MM.1S (cell line): ENCODE measurements at regions not wholly inside any gene's neighbourhood (a gene's known extent, or its start where the extent isn't known, plus 50 kb on each side); places are given as distances from the start of the nearest gene placed in this dataset.

Experiments used
- DNase-seq: peaks from one replicate; pipeline ENCODE4 v3.0.0-alpha.2; 2015
- H2AFZ ChIP-seq: fragments of 300-600 bp; sonication (generic); 2 replicates; pipeline ENCODE4 v1.6.0; 2016; ENCODE audit warnings: antibody characterized with exemption, low read length
- H3F3A ChIP-seq: fragments of 300-600 bp; sonication (generic); 2 replicates; pipeline ENCODE4 v1.6.1; 2016; ENCODE audit warnings: mild to moderate bottlenecking, antibody characterized with exemption, low read length, moderate library complexity, mixed read lengths; ENCODE audit not compliant: insufficient read depth
- H3K27ac ChIP-seq: fragments of 300-600 bp; sonication (generic); 2 replicates; pipeline ENCODE4 v1.5.1; 2016; ENCODE audit warnings: mild to moderate bottlenecking, low read length
- H3K27me3 ChIP-seq: fragments of 300-600 bp; sonication (generic); replicated peaks from 2 replicates; pipeline ENCODE4 v1.6.0; 2016; ENCODE audit warnings: low read length; ENCODE audit not compliant: insufficient read depth
- H3K36me3 ChIP-seq: fragments of 300-600 bp; sonication (generic); replicated peaks from 2 replicates; pipeline ENCODE4 v1.6.1; 2016; ENCODE audit warnings: mild to moderate bottlenecking, low read length, mixed read lengths; ENCODE audit not compliant: insufficient read depth
- H3K4me1 ChIP-seq: fragments of 300-600 bp; sonication (generic); 2 replicates; pipeline ENCODE4 v1.6.1; 2016; ENCODE audit warnings: low read length, mixed read lengths
- H3K4me2 ChIP-seq: fragments of 300-600 bp; sonication (generic); 2 replicates; pipeline ENCODE4 v1.6.0; 2016; ENCODE audit warnings: low read depth, low read length
- H3K4me3 ChIP-seq: fragments of 300-600 bp; sonication (generic); 2 replicates; pipeline ENCODE4 v1.5.1; 2016; ENCODE audit warnings: low read length, mixed read lengths
- H3K79me2 ChIP-seq: fragments of 300-600 bp; sonication (generic); 2 replicates; pipeline ENCODE4 v1.6.1; 2016; ENCODE audit warnings: mixed run types, low read length, mixed read lengths
- H3K9ac ChIP-seq: fragments of 300-600 bp; sonication (generic); 2 replicates; pipeline ENCODE4 v1.6.1; 2016; ENCODE audit warnings: low read length, mixed read lengths
- H3K9me2 ChIP-seq: fragments of 300-600 bp; sonication (generic); replicated peaks from 2 replicates; pipeline ENCODE4 v1.6.1; 2016; ENCODE audit warnings: mild to moderate bottlenecking, low read length, mixed read lengths; ENCODE audit not compliant: insufficient read depth
- H3K9me3 ChIP-seq: fragments of 300-600 bp; sonication (generic); replicated peaks from 2 replicates; pipeline ENCODE4 v1.6.1; 2016; ENCODE audit warnings: mild to moderate bottlenecking, low read length, mixed read lengths; ENCODE audit not compliant: insufficient read depth
- H4K20me1 ChIP-seq: fragments of 300-600 bp; sonication (generic); 2 replicates; pipeline ENCODE4 v1.6.1; 2016; ENCODE audit warnings: mild to moderate bottlenecking, low read length, moderate library complexity, mixed read lengths; ENCODE audit not compliant: insufficient read depth
- CTCF ChIP-seq: fragments of 300-600 bp; sonication (generic); IDR thresholded peaks from 2 replicates; pipeline ENCODE4 v1.5.1; 2016; ENCODE audit warnings: antibody characterized with exemption, low read length, mixed read lengths
- EZH2 ChIP-seq: fragments of 300-600 bp; sonication (generic); optimal IDR thresholded peaks from 2 replicates; pipeline ENCODE3; 2017; ENCODE audit warnings: low read depth, mild to moderate bottlenecking, antibody characterized with exemption, low read length, mixed read lengths
- EZH2phosphoT487 ChIP-seq: fragments of 300-600 bp; sonication (generic); IDR thresholded peaks from 2 replicates; pipeline ENCODE4 v1.6.1; 2018; ENCODE audit warnings: antibody characterized with exemption, low read length

- no peaks in the 10 kb centered on the region for H3F3A ChIP-seq
- H3K79me2 ChIP-seq, result no peaks in the 10 kb centered on the region
- no peaks in the 10 kb centered on the region for H3K9me3 ChIP-seq
- no peak for DNase-seq
- H3K9me2 ChIP-seq, result no peaks in the 10 kb centered on the region
- TF ChIP-seq CTCF (no peak), EZH2 (no peak), EZH2phosphoT487 (no peak)
- H3K4me3 ChIP-seq, result no peak overlapping the region
- H3K27me3 ChIP-seq, result no peaks in the 10 kb centered on the region
- H3K36me3 ChIP-seq, result no peaks in the 10 kb centered on the region
- H4K20me1 ChIP-seq, result no peaks in the 10 kb centered on the region
- H3K9ac ChIP-seq, result no peak overlapping the region
- no peaks in the 10 kb centered on the region for H3K4me1 ChIP-seq
- no peak overlapping the region for H3K4me2 ChIP-seq
- H2AFZ ChIP-seq, result no peak overlapping the region
- H3K27ac ChIP-seq, result no peak overlapping the region
These were observed 973.8 kb upstream of the SLC35B3 start for GRCh38 chr6:9409126-9409525.

GRCh38 chr6:9408402-9409117 is 973.2 kb upstream of the SLC35B3 start:
- Histone ChIP-seq H3K79me2 (no peaks in the 10 kb centered on the region), H2AFZ (no peak overlapping the region), H3F3A (no peaks in the 10 kb centered on the region), H3K36me3 (no peaks in the 10 kb centered on the region), H3K4me3 (no peak overlapping the region), H3K27me3 (no peaks in the 10 kb centered on the region), H3K27ac (no peak overlapping the region), H3K9me2 (no peaks in the 10 kb centered on the region), H3K9me3 (no peaks in the 10 kb centered on the region), H3K4me1 (no peaks in the 10 kb centered on the region), H4K20me1 (no peaks in the 10 kb centered on the region), H3K9ac (no peak overlapping the region), H3K4me2 (no peak overlapping the region)
- no peak for TF ChIP-seq EZH2
- TF ChIP-seq CTCF, result no peak
- no peak for TF ChIP-seq EZH2phosphoT487
- DNase-seq, result no peak

GRCh38 chr6:9405825-9406224 is 970.5 kb upstream of the SLC35B3 start:
- no peaks in the 10 kb centered on the region for H3K36me3 ChIP-seq
- H2AFZ ChIP-seq, result no peak overlapping the region
- no peaks in the 10 kb centered on the region for H4K20me1 ChIP-seq
- H3F3A ChIP-seq, result no peaks in the 10 kb centered on the region
- H3K9me2 ChIP-seq, result no peaks in the 10 kb centered on the region
- H3K27me3 ChIP-seq, result no peaks in the 10 kb centered on the region
- no peak overlapping the region for H3K4me3 ChIP-seq
- H3K27ac ChIP-seq, result no peak overlapping the region
- no peaks in the 10 kb centered on the region for H3K79me2 ChIP-seq
- no peaks in the 10 kb centered on the region for H3K9me3 ChIP-seq
- H3K9ac ChIP-seq, result no peak overlapping the region
- H3K4me2 ChIP-seq, result no peak overlapping the region
- no peaks in the 10 kb centered on the region for H3K4me1 ChIP-seq
- TF ChIP-seq CTCF (no peak), EZH2 (no peak), EZH2phosphoT487 (no peak)
- DNase-seq, result no peak
